MM.1S (cell line): ENCODE measurements at regions not wholly inside any gene's neighbourhood (a gene's known extent, or its start where the extent isn't known, plus 50 kb on each side); places are given as distances from the start of the nearest gene placed in this dataset.

ENCODE experiments used
- DNase-seq: peaks from one replicate; pipeline ENCODE4 v3.0.0-alpha.2; 2015
- H2AFZ ChIP-seq: fragments of 300-600 bp; sonication (generic); 2 replicates; pipeline ENCODE4 v1.6.0; 2016; ENCODE audit warnings: antibody characterized with exemption, low read length
- H3F3A ChIP-seq: fragments of 300-600 bp; sonication (generic); 2 replicates; pipeline ENCODE4 v1.6.1; 2016; ENCODE audit warnings: mild to moderate bottlenecking, antibody characterized with exemption, low read length, moderate library complexity, mixed read lengths; ENCODE audit not compliant: insufficient read depth
- H3K27ac ChIP-seq: fragments of 300-600 bp; sonication (generic); 2 replicates; pipeline ENCODE4 v1.5.1; 2016; ENCODE audit warnings: mild to moderate bottlenecking, low read length
- H3K27me3 ChIP-seq: fragments of 300-600 bp; sonication (generic); replicated peaks from 2 replicates; pipeline ENCODE4 v1.6.0; 2016; ENCODE audit warnings: low read length; ENCODE audit not compliant: insufficient read depth
- H3K36me3 ChIP-seq: fragments of 300-600 bp; sonication (generic); replicated peaks from 2 replicates; pipeline ENCODE4 v1.6.1; 2016; ENCODE audit warnings: mild to moderate bottlenecking, low read length, mixed read lengths; ENCODE audit not compliant: insufficient read depth
- H3K4me1 ChIP-seq: fragments of 300-600 bp; sonication (generic); 2 replicates; pipeline ENCODE4 v1.6.1; 2016; ENCODE audit warnings: low read length, mixed read lengths
- H3K4me2 ChIP-seq: fragments of 300-600 bp; sonication (generic); 2 replicates; pipeline ENCODE4 v1.6.0; 2016; ENCODE audit warnings: low read depth, low read length
- H3K4me3 ChIP-seq: fragments of 300-600 bp; sonication (generic); 2 replicates; pipeline ENCODE4 v1.5.1; 2016; ENCODE audit warnings: low read length, mixed read lengths
- H3K79me2 ChIP-seq: fragments of 300-600 bp; sonication (generic); 2 replicates; pipeline ENCODE4 v1.6.1; 2016; ENCODE audit warnings: mixed run types, low read length, mixed read lengths
- H3K9ac ChIP-seq: fragments of 300-600 bp; sonication (generic); 2 replicates; pipeline ENCODE4 v1.6.1; 2016; ENCODE audit warnings: low read length, mixed read lengths
- H3K9me2 ChIP-seq: fragments of 300-600 bp; sonication (generic); replicated peaks from 2 replicates; pipeline ENCODE4 v1.6.1; 2016; ENCODE audit warnings: mild to moderate bottlenecking, low read length, mixed read lengths; ENCODE audit not compliant: insufficient read depth
- H3K9me3 ChIP-seq: fragments of 300-600 bp; sonication (generic); replicated peaks from 2 replicates; pipeline ENCODE4 v1.6.1; 2016; ENCODE audit warnings: mild to moderate bottlenecking, low read length, mixed read lengths; ENCODE audit not compliant: insufficient read depth
- H4K20me1 ChIP-seq: fragments of 300-600 bp; sonication (generic); 2 replicates; pipeline ENCODE4 v1.6.1; 2016; ENCODE audit warnings: mild to moderate bottlenecking, low read length, moderate library complexity, mixed read lengths; ENCODE audit not compliant: insufficient read depth
- EZH2 ChIP-seq: fragments of 300-600 bp; sonication (generic); optimal IDR thresholded peaks from 2 replicates; pipeline ENCODE3; 2017; ENCODE audit warnings: low read depth, mild to moderate bottlenecking, antibody characterized with exemption, low read length, mixed read lengths
- EZH2phosphoT487 ChIP-seq: fragments of 300-600 bp; sonication (generic); IDR thresholded peaks from 2 replicates; pipeline ENCODE4 v1.6.1; 2018; ENCODE audit warnings: antibody characterized with exemption, low read length
- TF ChIP-seq, protein P1 (sequence below): fragments of 300-600 bp; sonication (generic); IDR thresholded peaks from 2 replicates; pipeline ENCODE4 v1.5.1; 2016; ENCODE audit warnings: antibody characterized with exemption, low read length, mixed read lengths

DNA sequence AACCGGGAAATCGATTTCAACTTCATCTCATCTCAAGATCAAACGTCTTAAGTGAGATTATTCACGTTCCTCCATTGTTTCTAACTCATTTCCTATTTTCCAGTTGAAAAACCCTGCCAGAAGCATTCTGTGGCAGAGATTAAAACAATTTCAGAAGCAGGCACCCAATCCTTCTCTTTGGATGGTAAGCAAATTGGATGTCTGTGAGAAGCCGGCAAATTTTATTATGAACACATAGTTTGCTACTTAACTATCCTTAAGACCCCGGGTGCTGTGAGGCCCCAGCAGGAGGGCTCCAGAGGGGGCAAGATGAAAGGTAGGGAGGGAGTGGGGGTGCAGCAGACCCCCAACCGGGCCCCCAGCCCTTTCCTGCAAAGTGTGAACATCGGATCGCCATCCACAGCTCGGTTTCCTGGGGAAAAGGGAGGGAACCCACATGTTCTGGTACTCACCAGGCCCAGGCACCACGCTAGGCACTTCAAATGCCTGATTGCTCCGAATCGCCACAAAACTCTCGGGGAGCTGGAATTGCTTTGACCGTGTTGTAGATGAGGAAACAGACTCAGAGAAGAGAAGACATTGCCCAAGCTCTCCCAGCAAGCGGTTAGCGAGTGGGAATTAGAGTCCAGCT, 167.1 kb upstream of the MVB12B start:
- H3K4me3 ChIP-seq = no peak overlapping the region
- DNase-seq = no peak
- no peak overlapping the region for H3K4me2 ChIP-seq

DNA sequence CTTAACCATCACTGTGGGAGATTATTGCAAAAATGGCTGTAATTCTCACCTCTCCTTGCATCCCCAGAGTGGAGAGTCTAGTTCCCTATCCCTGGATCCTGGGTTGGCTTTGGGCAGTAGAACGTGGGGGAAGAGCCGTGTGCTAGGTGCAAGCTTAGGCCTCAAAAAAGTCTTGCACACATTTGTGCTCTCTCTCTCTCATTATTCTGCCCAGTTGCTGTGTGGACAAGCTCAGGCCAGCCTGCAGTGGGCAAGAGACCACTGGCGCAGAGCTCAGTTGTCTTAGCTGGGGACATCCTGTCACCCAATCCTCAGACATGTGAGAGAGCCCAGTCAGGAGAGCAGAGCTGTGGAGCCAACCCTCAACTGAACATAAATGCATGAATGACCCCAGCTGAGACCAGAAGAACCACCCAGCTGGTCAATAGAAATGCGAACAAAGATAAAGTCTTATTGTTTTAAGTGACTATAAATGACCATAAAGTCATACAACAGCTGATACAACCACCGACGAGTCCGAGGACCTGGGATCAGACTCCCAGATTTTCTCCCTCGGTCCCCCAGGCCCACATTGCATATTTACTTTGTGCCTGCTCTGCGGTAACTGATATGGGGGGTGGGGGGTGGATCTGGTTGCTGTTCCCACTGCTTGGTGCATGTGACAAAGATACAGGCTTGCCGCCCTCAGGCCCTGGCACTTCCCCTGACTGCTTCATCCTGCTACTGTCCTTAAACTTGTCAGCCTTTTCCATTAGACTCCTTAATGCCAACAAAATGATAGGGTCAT, 166.4 kb upstream of the MVB12B start:
- no peaks in the 10 kb centered on the region for H3K9me3 ChIP-seq
- no peaks in the 10 kb centered on the region for H4K20me1 ChIP-seq
- H2AFZ ChIP-seq = no peak overlapping the region
- DNase-seq = no peak
- H3F3A ChIP-seq = no peaks in the 10 kb centered on the region
- no peaks in the 10 kb centered on the region for H3K36me3 ChIP-seq
- H3K4me1 ChIP-seq = no peaks in the 10 kb centered on the region
- H3K9ac ChIP-seq = no peak overlapping the region
- no peak overlapping the region for H3K4me2 ChIP-seq
- TF ChIP-seq, protein P1, sequence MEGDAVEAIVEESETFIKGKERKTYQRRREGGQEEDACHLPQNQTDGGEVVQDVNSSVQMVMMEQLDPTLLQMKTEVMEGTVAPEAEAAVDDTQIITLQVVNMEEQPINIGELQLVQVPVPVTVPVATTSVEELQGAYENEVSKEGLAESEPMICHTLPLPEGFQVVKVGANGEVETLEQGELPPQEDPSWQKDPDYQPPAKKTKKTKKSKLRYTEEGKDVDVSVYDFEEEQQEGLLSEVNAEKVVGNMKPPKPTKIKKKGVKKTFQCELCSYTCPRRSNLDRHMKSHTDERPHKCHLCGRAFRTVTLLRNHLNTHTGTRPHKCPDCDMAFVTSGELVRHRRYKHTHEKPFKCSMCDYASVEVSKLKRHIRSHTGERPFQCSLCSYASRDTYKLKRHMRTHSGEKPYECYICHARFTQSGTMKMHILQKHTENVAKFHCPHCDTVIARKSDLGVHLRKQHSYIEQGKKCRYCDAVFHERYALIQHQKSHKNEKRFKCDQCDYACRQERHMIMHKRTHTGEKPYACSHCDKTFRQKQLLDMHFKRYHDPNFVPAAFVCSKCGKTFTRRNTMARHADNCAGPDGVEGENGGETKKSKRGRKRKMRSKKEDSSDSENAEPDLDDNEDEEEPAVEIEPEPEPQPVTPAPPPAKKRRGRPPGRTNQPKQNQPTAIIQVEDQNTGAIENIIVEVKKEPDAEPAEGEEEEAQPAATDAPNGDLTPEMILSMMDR = no peak
- no peak for TF ChIP-seq EZH2phosphoT487
- no peak for TF ChIP-seq EZH2
- H3K27ac ChIP-seq = no peak overlapping the region
- H3K27me3 ChIP-seq = peaks cover 37% of the 10 kb centered on the region
- no peaks in the 10 kb centered on the region for H3K79me2 ChIP-seq
- no peaks in the 10 kb centered on the region for H3K9me2 ChIP-seq
- no peak overlapping the region for H3K4me3 ChIP-seq

More for the DNA sequence above, 167.1 kb upstream of the MVB12B start:
- peaks cover 30% of the 10 kb centered on the region for H3K27me3 ChIP-seq
- no peaks in the 10 kb centered on the region for H3K79me2 ChIP-seq
- no peak overlapping the region for H3K9ac ChIP-seq
- H4K20me1 ChIP-seq = no peaks in the 10 kb centered on the region
- no peaks in the 10 kb centered on the region for H3K9me3 ChIP-seq
- no peaks in the 10 kb centered on the region for H3K36me3 ChIP-seq
- no peak overlapping the region for H3K27ac ChIP-seq
- H3K4me1 ChIP-seq = no peaks in the 10 kb centered on the region
- no peak overlapping the region for H2AFZ ChIP-seq
- H3F3A ChIP-seq = no peaks in the 10 kb centered on the region
- TF ChIP-seq EZH2phosphoT487 = no peak
- no peak for TF ChIP-seq EZH2
- TF ChIP-seq, protein P1 = no peak
- H3K9me2 ChIP-seq = no peaks in the 10 kb centered on the region

DNA sequence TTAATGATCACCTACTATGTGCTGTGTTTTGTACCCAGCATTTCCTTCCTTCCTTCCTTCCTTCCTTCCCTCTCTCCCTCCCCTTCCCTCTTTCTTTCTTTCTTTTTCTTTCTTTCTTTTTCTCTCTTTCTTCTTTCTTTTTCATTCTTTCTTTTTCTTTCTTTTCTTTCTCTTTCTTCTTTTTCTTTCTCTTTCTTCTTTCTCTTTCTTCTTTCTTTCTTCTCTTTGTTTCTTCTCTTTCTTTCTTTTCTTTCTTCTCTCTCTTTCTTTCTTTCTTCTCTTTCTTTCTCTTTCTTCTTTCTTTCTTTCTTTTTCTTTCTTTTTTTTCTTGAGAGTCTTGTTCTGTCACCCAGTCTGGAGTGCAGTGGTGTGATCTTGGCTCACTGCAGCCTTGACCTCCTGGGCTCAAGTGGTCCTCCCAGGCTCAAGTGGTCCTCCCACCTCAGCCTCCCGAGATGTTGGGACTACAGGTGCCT, 165.7 kb upstream of the MVB12B start:
- Histone ChIP-seq H3F3A (no peaks in the 10 kb centered on the region), H3K9me2 (no peaks in the 10 kb centered on the region), H3K79me2 (no peaks in the 10 kb centered on the region), H3K36me3 (no peaks in the 10 kb centered on the region), H3K4me2 (no peak overlapping the region), H3K9ac (no peak overlapping the region), H4K20me1 (no peaks in the 10 kb centered on the region), H3K4me3 (no peak overlapping the region), H3K4me1 (no peaks in the 10 kb centered on the region), H3K27ac (no peak overlapping the region), H2AFZ (no peak overlapping the region), H3K27me3 (peaks cover 43% of the 10 kb centered on the region), H3K9me3 (no peaks in the 10 kb centered on the region)
- TF ChIP-seq, protein P1 = no peak
- no peak for TF ChIP-seq EZH2
- TF ChIP-seq EZH2phosphoT487 = no peak
- no peak for DNase-seq
